HFF-Myc (cell line): ENCODE measurements at regions not wholly inside any gene's neighbourhood (a gene's known extent, or its start where the extent isn't known, plus 50 kb on each side); places are given as distances from the start of the nearest gene placed in this dataset.

Source experiments
- DNase-seq: peaks from one replicate; pipeline ENCODE4 v3.0.0-alpha.2; 2011; ENCODE audit warnings: low read depth; ENCODE audit errors: extremely low read depth
- H3K4me3 ChIP-seq: replicated peaks from 2 replicates; pipeline ENCODE4 v1.5.1; 2011; ENCODE audit warnings: low read depth, mild to moderate bottlenecking, control low read depth, low read length
- TF ChIP-seq, protein P1 (sequence below): IDR thresholded peaks from 2 replicates; pipeline ENCODE4 v1.5.1; 2012; ENCODE audit warnings: mild to moderate bottlenecking, low read depth, low read length, control low read depth; ENCODE audit errors: missing control alignments

DNA sequence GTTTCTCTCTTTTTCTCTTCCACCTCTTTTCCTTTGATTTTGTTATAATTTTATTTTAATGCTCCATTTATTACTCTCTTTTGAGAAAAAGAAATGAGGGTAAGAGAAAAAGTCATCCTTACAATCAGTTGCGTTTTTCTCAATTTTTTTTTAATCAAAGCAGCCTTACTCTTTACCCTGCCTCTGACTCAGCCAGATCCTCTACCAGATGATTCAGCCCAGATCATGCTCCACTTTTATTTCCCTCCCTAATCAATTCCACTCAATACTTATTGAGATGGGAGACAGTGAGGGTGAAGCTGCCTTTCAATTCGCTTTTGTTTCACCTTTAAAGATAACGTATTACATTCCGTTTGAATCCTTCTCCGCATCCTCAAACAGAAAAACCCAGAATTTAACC, 337.9 kb downstream of the SATB2 start:
- no peak for DNase-seq
- no peak overlapping the region for H3K4me3 ChIP-seq
- TF ChIP-seq, protein P1, sequence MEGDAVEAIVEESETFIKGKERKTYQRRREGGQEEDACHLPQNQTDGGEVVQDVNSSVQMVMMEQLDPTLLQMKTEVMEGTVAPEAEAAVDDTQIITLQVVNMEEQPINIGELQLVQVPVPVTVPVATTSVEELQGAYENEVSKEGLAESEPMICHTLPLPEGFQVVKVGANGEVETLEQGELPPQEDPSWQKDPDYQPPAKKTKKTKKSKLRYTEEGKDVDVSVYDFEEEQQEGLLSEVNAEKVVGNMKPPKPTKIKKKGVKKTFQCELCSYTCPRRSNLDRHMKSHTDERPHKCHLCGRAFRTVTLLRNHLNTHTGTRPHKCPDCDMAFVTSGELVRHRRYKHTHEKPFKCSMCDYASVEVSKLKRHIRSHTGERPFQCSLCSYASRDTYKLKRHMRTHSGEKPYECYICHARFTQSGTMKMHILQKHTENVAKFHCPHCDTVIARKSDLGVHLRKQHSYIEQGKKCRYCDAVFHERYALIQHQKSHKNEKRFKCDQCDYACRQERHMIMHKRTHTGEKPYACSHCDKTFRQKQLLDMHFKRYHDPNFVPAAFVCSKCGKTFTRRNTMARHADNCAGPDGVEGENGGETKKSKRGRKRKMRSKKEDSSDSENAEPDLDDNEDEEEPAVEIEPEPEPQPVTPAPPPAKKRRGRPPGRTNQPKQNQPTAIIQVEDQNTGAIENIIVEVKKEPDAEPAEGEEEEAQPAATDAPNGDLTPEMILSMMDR, result no peak

DNA sequence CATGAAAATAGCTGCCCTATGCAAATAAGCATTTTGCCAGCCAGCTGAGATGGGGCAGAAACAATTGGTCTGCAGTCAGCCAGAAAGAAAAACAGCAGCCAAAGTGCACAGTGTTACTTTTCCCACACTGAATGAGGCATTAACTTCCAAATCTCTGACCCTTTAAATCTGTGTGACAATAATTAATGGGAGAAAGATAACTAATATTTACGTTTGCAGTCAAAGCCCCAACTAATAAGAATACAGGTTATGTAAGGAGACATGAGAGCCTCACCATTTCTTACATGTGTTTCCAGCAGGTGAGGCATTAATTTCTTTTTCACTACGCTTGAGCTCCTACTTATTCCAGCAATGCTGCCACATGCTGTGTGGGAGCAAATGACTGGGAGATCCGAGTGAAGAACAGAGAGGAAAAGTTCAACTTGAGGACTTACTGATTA, 339.0 kb downstream of the SATB2 start:
- H3K4me3 ChIP-seq, result no peak overlapping the region
- TF ChIP-seq, protein P1, result no peak
- DNase-seq, result no peak

DNA sequence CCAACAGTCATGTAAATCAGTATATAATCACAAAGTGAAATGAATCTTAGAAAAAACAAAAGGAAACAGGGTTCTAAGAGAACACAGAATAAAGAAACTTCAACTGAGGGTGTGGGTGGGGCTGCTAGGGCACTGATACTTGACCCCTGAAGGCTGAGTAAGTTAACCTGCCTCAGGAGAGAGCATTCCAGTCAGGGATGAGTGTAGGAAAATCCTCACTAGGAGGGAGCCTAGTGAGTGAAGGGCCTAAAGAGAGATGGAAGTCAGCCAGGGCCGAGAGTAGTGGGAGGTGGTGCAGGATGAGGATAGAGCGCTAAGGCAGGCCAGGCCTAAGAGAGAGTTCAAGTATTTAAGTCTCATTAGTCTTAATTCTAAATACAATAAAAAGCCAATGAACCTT, 342.6 kb downstream of the SATB2 start:
- no peak overlapping the region for H3K4me3 ChIP-seq
- TF ChIP-seq, protein P1, result no peak
- DNase-seq, result no peak

DNA sequence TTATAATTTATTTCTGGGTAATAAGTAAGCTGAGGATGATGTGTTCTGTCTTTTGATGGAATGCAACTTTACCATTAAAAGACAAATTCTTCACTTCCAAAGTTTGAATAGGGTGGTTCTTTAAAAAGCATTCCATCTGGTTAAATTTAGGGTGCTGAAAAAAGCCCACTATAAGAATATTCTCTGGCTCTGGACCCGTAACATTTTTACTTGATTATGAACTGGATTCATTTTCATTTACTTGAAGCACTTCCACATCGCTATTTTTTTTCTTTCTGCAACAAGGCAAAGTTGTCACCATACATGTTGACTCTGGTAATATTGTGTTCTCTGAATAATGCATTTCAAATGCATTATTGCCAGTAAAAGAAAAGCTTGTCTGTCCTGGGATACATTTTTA, 344.6 kb downstream of the SATB2 start:
- DNase-seq, result no peak
- TF ChIP-seq, protein P1, result no peak
- H3K4me3 ChIP-seq, result no peak overlapping the region

DNA sequence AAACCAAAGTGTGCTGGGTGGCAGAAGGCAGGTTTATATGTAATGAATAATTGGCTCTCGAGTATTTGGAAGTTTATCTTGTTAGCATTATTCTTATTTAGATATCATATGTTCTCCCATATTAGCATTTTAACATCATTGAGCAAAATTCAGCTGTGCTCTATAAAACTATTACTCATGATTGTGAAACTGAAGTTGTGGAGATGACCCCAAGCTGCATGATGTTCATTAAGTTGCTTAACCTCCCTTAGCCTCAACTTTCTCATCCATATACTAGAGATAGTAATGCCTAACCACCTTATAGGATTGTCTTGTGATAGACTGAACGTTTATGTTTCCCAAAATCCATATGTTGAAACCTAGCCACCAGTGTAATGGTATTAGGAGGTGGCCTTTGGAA, 346.3 kb downstream of the SATB2 start:
- TF ChIP-seq, protein P1, result no peak
- no peak for DNase-seq
- H3K4me3 ChIP-seq, result no peak overlapping the region

DNA sequence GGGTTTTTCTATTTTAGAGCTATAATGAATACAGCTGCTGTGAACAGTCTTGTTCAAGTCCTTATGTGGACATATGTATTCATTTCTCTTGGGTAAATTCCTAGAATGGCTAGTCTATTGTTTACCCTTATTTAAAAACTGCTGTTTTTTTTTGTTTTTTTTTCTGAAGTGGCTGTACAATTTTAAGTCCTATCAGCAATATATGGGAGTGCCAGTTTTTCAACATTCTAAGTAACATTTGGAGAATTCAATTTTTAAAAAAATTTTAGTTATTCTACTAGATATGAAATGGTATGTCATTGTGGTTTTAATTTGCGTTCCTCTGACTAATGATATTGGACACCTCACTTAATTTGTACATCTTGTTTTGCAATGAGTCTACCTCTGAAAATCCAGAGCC, 349.7 kb downstream of the SATB2 start:
- DNase-seq, result no peak
- H3K4me3 ChIP-seq, result no peak overlapping the region
- TF ChIP-seq, protein P1, result no peak

DNA sequence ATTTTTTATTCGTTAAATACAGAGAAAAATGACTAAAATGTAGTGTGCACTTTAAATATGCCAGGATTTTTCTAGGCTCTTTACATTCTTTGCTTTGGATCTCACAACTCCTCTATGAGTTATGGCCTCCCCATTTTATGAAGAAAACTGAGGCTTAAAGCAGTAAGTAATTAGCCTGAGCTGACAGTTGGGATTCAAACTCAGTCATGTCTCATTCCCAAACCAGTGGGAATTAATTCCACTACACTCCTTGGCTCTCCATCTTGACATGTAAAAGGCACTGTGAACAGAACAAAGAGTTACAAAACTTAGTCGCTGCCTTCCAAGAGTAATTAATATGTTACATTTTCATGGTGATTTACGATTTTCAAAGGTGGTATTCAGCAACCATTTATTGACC, 351.9 kb downstream of the SATB2 start:
- DNase-seq, result no peak
- TF ChIP-seq, protein P1, result no peak
- no peak overlapping the region for H3K4me3 ChIP-seq
